WI38 (cell line): ENCODE measurements at regions not wholly inside any gene's neighbourhood (a gene's known extent, or its start where the extent isn't known, plus 50 kb on each side); places are given as distances from the start of the nearest gene placed in this dataset.
"Not testable (repeated sequence)": the region's sequence is repeated elsewhere in the genome, so short reads cannot be mapped to it uniquely, and the experiment has no call there.

Experiments
- H3K4me3 ChIP-seq: 2 replicates; pipeline ENCODE4 v1.5.1; 2011; ENCODE audit warnings: low read depth, mild to moderate bottlenecking, control low read depth, low read length
- TF ChIP-seq, protein P1 (sequence below): IDR thresholded peaks from 2 replicates; pipeline ENCODE4 v1.5.1; 2012; ENCODE audit warnings: low read depth, mild to moderate bottlenecking, control low read depth, low read length

DNA sequence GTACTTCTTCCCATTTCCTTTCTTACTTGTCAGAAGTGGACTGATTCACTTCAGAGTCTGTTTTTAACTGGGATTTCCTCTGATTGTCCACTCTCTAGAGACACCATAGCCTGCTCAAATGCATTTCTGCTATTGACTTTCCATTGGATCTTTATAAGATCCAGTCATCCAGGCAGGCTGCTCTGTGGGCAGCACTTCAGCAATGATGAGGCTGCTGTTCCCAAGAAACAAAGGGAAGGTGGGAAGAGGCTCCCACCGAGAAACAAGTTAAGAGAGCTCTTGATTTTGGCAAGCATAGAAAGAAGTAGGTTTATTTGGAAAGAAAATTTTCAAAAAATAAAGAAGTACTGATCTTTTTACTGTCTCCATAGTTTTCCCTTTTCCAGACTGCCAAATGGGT lies 125.8 kb upstream of the STARD13 start:
- H3K4me3 ChIP-seq: no peak overlapping the region
- TF ChIP-seq, protein P1, sequence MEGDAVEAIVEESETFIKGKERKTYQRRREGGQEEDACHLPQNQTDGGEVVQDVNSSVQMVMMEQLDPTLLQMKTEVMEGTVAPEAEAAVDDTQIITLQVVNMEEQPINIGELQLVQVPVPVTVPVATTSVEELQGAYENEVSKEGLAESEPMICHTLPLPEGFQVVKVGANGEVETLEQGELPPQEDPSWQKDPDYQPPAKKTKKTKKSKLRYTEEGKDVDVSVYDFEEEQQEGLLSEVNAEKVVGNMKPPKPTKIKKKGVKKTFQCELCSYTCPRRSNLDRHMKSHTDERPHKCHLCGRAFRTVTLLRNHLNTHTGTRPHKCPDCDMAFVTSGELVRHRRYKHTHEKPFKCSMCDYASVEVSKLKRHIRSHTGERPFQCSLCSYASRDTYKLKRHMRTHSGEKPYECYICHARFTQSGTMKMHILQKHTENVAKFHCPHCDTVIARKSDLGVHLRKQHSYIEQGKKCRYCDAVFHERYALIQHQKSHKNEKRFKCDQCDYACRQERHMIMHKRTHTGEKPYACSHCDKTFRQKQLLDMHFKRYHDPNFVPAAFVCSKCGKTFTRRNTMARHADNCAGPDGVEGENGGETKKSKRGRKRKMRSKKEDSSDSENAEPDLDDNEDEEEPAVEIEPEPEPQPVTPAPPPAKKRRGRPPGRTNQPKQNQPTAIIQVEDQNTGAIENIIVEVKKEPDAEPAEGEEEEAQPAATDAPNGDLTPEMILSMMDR: no peak

DNA sequence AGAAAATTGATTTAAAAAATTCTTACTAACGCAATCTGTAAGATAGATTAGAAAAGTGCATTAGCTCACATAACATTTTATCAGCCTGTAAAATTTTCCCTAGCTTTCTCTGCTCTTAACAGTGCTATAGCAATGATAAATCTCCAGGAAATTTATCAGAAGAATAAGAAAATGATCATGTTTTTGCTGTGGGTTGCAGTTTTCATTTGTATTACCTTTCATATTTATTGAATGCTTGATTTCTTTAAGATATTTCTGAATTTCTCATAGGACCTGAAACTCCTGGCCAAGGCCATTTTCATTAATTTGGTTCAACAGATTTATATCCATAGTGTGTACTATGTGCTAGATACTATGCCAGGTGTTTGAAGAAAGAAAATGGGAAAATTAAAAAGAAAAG lies 130.3 kb upstream of the STARD13 start:
- no peak overlapping the region for H3K4me3 ChIP-seq
- TF ChIP-seq, protein P1: no peak

- H3K4me3 ChIP-seq: not testable (repeated sequence)
Measured at GRCh38 chr13:33418224-33418953, 132.8 kb upstream of the STARD13 start.

- not testable (repeated sequence) for H3K4me3 ChIP-seq
Measured at GRCh38 chr13:33420117-33420516, 134.6 kb upstream of the STARD13 start.

DNA sequence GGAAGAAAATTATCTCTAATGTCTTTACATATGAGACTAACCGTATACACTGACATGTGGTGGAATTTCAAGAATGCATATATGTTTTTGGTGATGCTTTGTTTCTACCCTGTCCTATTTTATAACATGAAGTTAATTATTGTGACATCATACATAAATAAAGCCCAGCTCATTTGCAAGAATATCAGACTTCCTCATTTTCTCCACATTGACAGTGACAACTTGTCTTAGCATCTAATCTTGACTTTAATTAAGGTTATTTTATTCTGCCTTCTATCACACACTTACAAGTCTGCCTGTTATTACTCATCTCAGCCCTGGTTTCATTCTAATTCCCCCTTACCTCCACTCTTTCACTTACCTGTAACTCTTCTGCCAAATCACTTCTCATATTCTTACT lies 140.6 kb upstream of the STARD13 start:
- TF ChIP-seq, protein P1: no peak
- no peak overlapping the region for H3K4me3 ChIP-seq

DNA sequence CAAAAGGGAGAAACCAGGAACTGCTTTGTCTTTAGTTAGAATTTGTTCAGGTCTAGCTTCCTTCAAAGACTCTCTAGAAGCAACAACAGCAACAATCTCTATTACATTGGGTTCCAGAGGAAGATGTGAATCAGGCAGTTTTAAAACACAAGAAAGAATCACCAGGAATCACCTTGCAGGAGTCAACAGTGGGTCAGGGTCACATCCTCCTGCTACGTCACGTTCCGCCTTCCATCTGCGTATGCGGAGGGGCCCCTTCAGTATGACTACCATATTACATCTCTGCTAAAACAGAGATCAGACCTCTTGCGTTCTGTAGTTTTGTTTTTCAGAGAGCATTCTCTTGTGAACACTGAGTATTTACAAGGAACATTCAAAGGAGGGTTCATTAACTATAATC lies 147.8 kb upstream of the STARD13 start:
- H3K4me3 ChIP-seq: no peak overlapping the region
- TF ChIP-seq, protein P1: no peak

DNA sequence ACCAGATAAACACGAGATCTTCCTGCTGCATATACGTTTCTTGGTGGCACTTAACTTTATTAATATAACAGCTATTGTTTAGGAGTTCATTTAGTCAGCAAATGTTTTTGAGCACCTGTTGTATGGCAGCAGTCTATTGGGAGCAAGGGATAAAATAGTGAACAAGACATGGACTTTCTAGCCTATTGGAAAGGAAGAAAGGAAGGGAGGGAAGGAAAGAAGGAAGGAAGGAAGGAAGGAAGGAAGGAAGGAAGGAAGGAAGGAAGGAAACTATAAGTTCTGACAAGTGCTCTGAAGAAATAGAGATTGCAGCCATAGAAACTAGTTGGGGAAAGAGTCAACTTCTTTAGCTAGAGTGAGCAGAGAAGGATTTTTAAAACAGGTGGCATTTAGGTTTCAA lies 149.1 kb upstream of the STARD13 start:
- TF ChIP-seq, protein P1: no peak

GRCh38 chr13:33435207-33435606 lies 149.7 kb upstream of the STARD13 start:
- H3K4me3 ChIP-seq: no peak overlapping the region
- TF ChIP-seq, protein P1: no peak

More for the DNA sequence above, 149.1 kb upstream of the STARD13 start:
- H3K4me3 ChIP-seq: no peak overlapping the region
